GM18867 (cell line): ENCODE measurements at regions not wholly inside any gene's neighbourhood (a gene's known extent, or its start where the extent isn't known, plus 50 kb on each side); places are given as distances from the start of the nearest gene placed in this dataset.

Experiments used
- ATAC-seq: cut with Tn5 transposase; IDR thresholded peaks from one replicate; pipeline ENCODE4 v1.9.1; 2021; ENCODE audit warnings: mild to moderate bottlenecking, moderate library complexity; ENCODE audit not compliant: unreplicated experiment

DNA sequence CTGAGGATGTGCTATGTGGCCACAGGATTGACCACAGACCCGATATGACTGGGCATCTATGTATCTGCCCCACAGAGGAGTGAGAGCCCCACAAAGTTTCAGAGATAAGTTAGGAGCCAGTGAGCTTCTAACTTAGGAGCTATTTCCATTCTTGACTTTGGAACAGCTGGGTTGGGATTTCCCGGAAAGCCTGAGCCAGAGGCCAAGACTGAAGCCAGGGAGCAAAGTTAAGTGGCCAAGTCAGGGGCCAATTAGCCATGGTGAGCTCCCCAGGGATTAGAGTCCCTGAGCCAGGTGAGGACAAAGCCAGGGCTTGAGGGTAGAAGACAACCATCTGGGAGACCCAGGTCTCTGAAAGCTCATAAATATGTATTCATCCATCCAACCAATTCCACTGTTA lies 143.6 kb downstream of the MAFB start:
- no peak for ATAC-seq

DNA sequence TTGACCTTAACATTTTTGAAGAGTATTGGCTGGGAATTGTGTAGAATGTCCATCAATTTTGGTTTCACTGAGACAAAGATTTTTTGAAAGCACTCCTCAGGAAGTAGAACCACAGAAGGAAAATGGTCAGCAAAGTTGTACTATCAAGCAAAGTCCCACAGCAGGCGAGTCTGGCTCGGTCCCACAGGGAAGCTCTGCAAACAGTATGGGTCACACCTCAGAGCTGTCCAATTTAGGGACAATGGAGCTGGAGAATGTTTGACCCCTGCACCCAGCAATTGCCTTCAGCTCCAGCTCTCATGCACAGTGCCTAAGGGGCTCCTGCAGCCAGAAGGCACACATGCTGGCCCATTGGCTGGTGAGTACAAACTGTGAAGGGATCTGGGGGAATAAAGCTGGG lies 147.0 kb downstream of the MAFB start:
- ATAC-seq: no peak

DNA sequence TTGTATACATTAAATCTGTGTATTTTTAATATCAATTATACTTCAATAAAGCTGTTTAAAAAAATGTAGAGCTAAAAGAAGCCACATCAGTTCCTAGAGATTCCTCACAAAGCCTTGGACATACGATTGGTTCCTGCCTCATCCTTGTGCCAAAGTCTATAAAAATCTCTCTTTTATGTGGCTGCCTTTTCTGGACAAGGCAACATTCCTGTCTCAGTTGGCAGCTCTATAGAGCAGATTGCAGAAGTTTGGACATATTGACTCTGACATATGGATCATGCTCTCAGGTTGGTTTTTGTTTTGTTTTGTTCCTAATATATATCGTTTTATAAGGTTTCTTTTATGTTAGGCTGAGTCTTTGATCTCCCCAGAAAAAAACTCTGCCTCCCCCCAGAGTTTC lies 148.9 kb downstream of the MAFB start:
- no peak for ATAC-seq

DNA sequence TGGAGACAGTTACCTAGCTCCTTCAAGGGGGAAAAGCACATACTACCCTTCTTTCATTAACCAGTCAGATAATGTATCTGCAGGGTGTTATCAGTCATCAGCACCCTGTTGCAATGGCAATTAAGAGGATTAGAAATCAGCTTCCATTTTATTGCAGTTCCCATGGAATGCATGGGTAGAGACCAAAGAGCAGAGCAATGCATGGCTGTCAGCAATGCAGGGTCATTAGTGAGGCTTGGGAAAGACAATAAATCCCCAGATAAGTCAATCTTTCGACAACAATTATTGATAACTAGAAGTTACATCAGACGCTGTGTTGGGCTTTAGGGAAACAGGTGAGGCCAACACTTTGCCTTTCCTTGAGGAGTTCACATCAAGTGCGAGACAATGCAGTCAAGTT lies 150.9 kb downstream of the MAFB start:
- no peak for ATAC-seq

DNA sequence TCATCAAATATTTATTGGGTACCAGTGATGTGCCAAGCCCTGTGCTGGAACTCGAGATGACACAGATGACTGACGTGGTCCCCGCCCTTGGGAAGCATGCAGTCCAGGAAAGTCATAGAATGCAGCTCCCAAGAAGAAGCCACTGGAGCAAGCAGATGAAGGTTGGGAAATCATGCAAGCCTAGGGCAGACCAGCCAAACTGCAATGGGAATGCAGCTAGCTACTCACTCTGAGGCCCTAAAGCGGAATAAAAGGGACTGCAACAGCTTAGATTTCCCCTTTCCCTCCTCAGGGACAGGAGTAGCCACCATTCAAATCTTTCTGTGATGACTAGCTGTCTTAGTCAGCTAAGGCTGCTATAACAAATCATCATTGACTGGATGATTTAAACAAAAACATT lies 152.2 kb downstream of the MAFB start:
- no peak for ATAC-seq

DNA sequence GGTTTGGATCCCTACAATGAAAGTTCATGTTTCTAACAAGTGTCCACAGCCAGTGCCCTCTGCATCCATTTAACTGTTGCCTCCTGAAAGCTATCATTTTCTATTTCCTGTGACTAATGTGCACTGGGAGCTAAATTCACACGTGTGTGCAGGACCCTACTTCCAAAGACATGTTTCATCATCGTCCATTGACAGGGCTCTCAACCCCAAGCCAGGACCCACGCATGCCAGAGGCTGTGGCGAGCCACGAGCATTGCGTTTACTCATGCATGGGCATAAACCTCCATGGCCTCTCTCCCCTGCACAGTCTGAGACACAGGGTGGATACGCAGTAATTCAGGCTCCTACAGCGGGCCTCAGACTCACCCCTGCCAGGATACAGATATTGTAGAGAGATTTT lies 153.2 kb downstream of the MAFB start:
- no peak for ATAC-seq

DNA sequence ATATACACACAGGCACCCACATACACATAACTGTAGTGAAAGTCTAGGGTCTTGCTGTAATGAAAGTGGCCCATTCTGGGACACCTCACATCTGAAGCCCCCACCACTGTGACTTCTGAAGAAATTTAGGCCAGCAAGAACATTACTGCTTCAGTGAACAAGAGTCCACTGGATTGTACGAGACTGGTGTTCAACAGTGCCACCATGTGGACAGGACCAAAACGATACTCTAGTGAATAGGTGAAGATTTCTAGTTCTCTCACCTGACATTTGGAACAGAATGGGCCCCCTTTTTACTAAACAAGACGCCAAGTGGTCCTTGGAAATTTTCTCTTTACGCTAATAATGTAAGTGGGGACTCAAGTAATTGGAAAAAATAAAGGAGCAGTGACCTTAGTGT lies 156.9 kb downstream of the MAFB start:
- no peak for ATAC-seq

DNA sequence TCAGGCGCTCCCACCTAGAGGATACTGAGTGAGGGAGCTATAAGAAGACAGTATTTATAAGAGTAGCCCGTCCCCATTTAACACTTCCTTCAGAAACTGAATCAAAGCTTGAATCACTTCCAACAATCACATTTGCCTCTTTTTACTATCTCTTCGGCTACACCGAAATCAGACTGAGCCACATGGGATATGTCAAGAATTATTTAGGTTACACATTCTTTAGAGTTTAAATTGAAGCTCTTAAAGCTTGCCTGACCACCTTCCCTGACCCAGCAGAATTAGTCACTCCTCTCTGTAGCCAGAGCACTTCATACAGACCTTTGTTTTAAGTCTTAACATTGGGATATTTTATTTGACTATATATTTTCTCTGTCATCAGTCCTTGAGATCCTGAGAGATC lies 163.7 kb downstream of the MAFB start:
- no peak for ATAC-seq

DNA sequence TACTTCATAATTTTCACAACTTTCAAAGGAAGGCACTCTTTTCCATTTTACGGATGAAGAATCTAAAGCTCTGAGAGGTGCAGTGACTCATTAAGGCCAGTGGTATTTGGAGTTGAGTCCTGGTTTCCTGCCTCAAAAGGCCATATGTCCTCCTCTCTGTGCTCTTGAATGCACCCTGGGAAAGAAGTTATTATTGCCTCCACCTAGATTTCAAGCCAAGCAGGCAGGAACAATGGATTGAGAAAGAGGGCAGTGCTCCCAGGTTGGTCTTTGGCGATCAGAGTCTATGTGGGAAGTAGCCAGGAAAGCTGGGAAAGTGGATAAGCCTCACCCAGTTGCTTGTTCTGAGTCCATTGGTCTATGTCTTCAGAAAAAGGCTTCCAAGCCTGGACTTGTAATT lies 165.0 kb downstream of the MAFB start:
- no peak for ATAC-seq

DNA sequence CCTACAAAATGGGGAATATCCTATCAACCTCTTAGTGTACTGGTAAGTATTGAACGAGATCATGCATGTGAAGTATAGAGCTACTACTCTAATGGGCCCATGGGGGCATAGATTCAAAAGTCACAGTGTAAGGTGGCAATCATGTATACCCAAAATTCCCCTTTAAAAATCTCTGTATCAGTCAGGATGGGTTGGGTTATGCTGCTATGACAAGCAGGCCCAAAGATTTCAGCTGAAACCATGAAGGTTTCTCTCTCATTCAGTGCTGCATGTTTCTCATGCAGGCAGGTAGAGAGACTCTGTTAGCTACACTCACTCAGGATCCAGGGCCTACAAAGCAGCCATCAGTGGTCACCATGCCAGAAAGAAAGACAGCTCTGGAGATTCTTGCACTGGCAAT lies 166.6 kb downstream of the MAFB start:
- ATAC-seq: no peak

DNA sequence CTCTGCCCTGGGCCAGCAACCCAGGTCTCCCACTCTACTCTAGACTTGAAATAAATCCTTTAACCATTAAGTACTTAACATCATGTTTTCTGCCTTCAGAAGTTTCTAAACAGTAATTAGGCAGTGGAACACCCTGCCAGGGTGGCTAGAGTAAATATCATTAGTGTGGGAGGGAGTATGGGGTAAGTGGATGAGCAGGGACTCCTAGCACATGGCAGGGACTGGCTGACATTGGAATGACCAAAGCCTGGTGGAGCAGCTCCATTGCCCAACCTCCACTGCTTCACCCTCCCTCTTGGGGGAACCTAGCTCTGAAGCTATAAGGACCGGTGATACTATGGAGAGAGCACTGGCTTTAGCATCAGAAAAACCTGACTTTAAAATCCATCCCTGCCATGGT lies 167.1 kb downstream of the MAFB start:
- no peak for ATAC-seq

DNA sequence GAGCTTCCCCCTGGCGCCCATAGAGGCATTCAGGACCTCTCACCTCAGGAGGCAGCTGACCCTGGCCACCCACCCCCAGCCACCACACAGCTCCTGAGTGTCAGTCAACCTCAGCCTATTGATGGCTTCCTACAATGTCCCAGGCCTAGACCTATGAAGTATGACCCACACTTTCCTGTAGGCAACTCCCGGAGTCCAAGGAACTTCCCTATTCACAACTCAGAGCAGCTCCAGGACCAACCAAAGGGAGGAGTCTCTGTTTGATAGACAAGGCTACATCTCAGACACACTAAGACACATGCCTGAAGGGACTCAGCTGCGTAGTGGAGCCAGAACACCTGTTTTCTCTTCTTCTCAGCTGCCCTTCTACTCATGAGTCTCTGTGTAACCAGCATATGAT lies 169.1 kb downstream of the MAFB start:
- no peak for ATAC-seq

DNA sequence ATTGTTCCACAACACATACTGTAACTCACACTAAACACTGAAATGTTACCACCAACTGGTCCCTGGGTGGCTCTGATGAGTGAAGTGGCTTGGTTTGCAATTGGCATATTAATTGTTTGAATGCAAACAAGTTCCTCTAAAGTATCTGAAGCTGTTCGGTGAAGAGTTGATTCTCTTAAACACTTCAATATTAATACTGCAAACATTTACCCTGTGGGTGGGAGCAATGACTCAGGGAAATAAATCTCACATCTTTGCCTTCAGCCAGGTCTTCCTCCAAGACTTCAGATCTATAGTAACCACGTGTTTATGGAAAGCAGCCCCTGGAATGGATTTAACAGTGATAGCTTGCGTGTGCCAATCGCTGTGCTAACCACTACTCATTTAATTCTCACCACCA lies 176.0 kb downstream of the MAFB start:
- no peak for ATAC-seq

DNA sequence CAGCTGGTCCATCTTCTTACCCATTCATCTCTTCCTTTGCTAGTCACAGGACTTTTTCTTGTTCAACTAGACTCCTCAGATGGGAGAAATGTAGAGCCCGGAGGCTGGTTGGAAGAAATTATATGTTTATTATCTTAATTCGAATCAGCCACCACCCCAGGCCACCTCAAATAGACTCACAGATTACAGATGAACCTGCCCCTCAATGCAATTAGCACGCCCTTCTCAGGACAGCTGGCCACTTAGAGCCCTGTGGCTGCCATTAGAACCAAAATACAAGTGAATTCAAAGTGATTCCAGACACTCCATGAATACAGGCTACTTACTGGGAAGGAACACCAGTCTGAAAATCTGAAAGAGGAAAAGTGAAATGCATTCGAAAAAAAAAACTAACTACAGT lies 176.4 kb downstream of the MAFB start:
- ATAC-seq: no peak

DNA sequence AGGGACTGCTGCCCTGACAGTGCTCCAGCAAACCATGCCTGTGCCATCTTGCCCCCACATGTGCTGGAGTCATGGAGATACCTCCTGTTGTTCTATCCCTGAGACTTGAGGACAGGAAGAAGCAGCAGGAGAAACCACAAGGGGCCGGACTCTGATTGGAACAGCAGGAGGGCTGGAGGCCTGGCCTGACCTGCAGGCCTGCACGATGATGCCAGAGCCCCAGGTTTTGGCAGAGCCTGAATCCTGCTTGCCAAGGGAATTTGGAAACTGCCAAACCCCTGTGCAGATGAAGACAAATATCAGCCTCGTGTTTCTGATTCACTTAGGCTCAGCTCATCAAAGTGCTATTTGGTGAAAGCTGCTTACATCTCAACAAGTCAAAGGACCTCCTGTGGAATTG lies 177.6 kb downstream of the MAFB start:
- no peak for ATAC-seq

DNA sequence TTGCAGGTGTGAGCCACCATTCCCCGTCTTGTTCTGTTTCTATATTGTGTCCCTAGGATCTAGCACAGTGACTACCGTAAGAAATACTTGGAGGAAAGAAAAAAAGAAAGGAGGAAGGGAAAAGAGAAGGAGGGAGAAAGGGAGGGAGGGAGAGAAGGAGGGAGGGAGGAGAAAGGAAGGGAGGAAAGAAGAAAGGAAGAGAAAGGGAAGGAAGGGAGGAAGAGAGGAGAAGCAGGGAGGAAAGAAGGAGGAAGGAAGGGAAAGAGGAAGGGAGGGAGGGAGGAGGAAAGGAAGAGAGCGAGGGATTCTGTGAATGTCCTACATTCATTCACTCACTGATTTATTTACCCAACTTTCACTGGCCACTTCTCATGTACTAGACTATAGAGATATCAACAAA lies 178.4 kb downstream of the MAFB start:
- no peak for ATAC-seq

DNA sequence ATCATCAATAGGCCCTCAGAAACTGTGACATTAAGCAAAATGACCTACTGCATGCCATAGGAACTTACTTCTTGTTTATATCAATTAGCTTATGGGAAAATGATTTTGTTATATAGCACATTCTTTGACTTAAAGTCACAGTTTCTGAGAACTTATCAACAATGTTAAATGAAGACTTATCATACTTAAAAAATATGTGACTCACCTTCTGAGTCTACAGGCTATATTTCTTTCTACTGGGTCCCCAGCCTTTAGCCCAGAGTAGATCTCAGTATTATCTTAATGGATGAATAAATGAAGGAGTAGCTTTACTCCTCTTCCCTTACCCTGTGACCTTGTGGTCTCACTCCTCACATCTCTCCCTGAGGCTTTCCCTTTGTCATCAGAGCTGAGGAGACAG lies 180.2 kb downstream of the MAFB start:
- ATAC-seq: no peak

DNA sequence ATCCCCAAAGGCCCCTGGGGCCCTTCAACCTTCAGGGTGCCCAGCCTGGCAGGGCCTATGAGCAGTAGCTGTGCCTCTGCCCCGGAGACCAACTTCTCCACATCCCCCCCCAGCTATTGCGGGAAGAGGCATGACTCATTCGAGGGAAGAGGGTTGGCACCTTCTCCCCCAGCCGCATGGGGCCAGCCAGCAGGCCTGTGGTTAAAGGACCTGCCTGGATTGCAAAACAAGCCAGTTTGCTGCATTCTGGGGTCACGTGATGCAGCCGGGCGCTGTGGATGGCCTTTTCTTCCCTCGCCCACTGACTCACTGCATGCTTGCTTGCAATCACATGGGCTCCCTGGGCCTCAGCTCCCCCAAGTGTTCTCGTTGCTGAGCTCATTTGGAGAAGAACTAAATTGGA lies 182.5 kb downstream of the MAFB start:
- ATAC-seq: no peak

DNA sequence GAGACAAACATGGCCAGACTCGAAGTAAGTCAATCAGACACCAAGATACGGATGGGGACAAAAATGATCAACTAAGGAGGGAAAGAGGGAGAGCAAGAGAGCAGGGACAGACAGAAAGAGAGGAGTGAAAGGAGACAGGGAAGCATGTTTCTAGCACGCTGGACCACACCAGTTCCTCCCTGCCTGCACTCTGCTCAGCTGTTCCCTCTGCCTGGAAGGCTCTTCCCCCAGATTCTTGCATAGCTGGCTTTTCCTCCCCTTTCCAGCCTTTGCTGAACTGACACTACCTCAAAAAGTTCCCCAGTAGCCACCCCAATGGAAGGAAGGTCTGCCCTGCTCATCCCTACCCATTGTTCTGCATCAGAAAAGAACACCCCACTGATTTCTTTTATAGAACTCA lies 185.9 kb downstream of the MAFB start:
- ATAC-seq: no peak

DNA sequence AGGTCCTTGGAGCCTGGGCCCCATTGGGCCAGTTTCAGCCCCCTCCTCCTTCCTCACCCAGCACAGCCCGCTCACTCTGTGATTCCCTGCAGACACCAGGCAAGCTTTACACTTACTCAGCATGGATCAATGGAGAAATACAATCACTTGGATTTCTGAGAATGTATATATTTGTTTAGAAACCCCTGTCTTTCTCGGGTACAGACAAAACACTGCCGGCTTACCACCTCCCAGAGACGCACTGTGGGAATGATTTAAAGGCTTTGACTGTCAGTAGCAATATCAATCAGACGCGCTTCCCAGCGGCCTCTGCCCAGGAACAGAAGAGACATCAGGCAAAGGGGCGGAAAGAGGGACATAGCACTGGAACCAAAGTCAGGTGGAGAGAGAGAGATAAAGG lies 186.5 kb downstream of the MAFB start:
- no peak for ATAC-seq

DNA sequence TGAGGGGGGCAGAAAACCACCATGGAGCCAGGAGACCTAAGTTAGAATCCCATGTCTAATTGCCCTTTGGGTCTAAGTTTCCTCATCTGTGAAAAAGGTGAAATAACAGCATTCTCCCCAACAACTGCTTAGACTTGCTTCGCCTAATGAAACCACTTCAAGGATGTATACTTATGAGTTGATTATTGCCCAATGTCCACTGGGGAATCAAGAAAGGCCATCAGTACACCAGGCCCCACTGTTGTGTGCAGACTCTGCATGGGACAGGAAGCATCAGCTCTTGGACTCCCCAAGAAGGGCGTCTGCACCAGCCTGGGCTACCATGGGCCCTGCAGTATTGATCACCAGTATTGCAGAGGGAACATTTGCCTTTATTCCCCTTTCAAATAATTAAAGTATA lies 189.6 kb downstream of the MAFB start:
- ATAC-seq: no peak

DNA sequence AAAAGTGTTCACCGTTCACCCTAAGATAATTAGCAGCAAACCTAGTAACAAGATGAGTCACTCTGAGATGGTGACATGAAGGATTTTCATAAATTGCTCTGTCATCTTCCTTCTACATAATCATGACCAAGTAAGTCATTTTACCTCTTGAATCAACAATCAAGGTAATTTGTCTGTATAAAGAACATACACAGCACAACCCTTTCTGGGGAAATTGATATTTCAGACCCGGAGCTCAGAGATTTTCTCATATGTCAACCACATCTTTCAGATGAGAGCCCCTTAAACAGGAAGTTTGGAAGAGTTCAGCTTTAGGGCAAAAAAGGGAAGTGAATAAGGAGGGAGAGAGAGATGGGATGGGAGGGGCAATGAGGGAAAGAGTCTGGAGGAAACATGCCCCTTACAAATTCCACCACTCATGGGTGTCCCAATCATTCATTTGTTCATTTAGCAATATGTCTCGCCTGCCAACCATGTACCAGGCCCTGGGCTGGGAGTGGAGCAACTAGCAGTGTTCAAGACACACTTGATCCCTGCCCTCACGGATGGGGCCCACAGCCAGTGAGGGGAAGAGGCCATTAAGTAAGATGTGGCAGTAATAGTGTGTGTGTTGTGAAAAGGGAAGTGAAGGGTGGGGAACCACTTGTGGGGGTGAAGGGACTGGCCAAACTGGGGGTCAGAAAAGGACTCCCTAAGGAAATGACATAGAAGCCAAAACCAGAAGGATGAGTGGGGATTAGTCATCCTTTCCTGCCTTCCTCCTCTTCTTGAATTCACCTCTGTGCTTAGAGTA lies 190.9 kb downstream of the MAFB start:
- no peak for ATAC-seq

DNA sequence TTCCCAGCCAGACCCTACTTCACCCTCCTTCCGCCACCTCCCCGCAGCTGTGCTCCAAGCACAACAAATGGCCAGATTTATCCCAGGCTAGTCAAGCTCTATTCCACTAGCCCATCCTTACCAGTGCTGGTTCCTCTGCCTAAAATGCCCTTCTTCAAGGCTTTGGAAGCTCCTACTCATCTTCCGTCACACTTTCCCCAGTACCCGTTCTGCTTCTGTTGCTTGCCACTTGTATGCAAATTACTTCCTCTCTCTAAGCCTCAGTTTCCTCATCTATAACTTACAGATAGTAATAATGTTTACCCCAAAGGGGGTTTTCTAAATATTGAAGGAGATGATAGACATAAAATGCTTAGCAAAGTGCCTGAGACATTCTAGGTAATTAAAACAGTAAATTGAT lies 193.1 kb downstream of the MAFB start:
- ATAC-seq: no peak
